ENCODE measurements at regions not wholly inside any gene's neighbourhood (a gene's known extent, or its start where the extent isn't known, plus 50 kb on each side); places are given as distances from the start of the nearest gene placed in this dataset.

DNA sequence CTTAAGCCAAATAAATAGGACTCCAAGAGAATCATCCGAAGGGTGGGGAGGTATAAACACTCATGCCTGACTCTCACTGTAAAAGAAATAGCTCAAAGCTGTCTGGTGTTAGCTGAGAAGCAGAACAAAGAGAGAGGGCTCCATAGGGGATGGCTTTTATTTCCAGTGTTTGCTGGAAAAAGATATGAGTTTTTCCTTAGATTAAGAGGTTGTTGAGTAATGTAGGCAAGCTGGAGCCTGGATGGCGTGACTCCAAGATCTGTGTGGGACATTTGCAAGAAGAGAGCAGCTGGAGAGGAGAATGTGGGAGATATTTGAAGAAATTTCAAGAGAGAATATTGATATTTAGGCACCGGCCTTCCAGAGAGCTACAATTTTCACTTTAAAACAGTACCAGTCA lies 793.7 kb upstream of the RGMB start:
- Histone ChIP-seq H3K9me3 (no peaks in the 10 kb centered on the region), H3K36me3 (no peaks in the 10 kb centered on the region), H3K4me1 (no peaks in the 10 kb centered on the region), H3K27ac (no peak overlapping the region), H3K4me3 (no peak overlapping the region), H3K27me3 (no peaks in the 10 kb centered on the region)
- intact Hi-C loops (cut with DNase I): loop anchor here in 1 of 10 donors (10.0 kb wide), 1 partner anchor 55 kb away; no protein-coding TSS in a partner anchor
- DNase-seq (peak; percentile 14 to 27), ATAC-seq (peak in 5 of 8 donors; percentile 24 to 51 (median 44))
- 56 to 76% methylated on average over 3 of the region's 3 CpGs for WGBS, 2 donors
- TF ChIP-seq CTCF (IDR thresholded peaks at IDR 0.05): no peak

GRCh38 chr5:97980291-97980690 lies 793.2 kb upstream of the RGMB start:
- 79 to 81% methylated on average over 1 of the region's 1 CpG for WGBS, 2 donors
- no peak for TF ChIP-seq CTCF (IDR thresholded peaks at IDR 0.05)
- intact Hi-C loops (cut with DNase I): loop anchor here in 1 of 10 donors (10.0 kb wide), 1 partner anchor 55 kb away; no protein-coding TSS in a partner anchor

DNA sequence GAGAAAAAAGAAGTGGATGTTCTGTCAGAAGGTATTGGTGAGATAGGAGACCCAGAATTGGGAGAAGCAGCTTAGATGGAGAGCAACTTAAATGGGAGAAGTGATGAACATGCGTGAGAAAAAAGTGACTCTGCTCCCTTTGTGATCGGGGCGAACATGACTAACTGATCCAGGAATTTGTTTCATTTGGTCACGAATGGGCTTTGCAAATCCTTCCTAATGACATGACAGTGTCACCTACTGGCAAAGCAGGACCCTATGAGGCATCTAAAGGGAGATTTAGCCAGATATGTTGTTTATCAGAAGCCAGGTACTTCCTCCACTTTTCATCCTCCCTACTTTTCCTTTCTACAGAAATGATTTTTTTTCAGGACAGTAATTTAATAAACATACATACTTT lies 787.4 kb upstream of the RGMB start:
- no peak for DNase-seq
- no peak overlapping the region for H3K27ac ChIP-seq
- ATAC-seq: no peak
- H3K4me1 ChIP-seq: no peaks in the 10 kb centered on the region
- intact Hi-C loops (cut with DNase I): loop anchor here in 1 of 10 donors (10.0 kb wide), 1 partner anchor 61 kb away; no protein-coding TSS in a partner anchor
- H3K27me3 ChIP-seq: peaks cover 0 to 3% (median 0%) of the 10 kb centered on the region in 7 donors
- 61 to 65% methylated on average over 4 of the region's 4 CpGs for WGBS, 2 donors
- no peaks in the 10 kb centered on the region for H3K9me3 ChIP-seq
- no peak overlapping the region for H3K4me3 ChIP-seq
- H3K36me3 ChIP-seq: no peaks in the 10 kb centered on the region
- TF ChIP-seq CTCF (IDR thresholded peaks at IDR 0.05): peak in 4 of 9 donors; percentile 7 to 17 (median 12)

More at GRCh38 chr5:97980291-97980690, 793.2 kb upstream of the RGMB start:
- Histone ChIP-seq H3K27me3 (no peaks in the 10 kb centered on the region), H3K27ac (no peak overlapping the region), H3K4me3 (no peak overlapping the region), H3K4me1 (no peaks in the 10 kb centered on the region), H3K9me3 (no peaks in the 10 kb centered on the region), H3K36me3 (no peaks in the 10 kb centered on the region)
- no peak for DNase-seq
- no peak for ATAC-seq

- intact Hi-C loops (cut with DNase I): no loop called here
- Histone ChIP-seq H3K36me3 (no peaks in the 10 kb centered on the region), H3K27me3 (peaks cover 0 to 3% (median 0%) of the 10 kb centered on the region in 7 donors), H3K4me3 (no peak overlapping the region), H3K27ac (no peak overlapping the region), H3K9me3 (peaks cover 0 to 15% (median 0%) of the 10 kb centered on the region in 11 donors), H3K4me1 (no peaks in the 10 kb centered on the region)
- no peak for DNase-seq
- TF ChIP-seq CTCF (IDR thresholded peaks at IDR 0.05): no peak
- WGBS, 2 donors: 91% methylated on average over 7 of the region's 7 CpGs
- no peak for ATAC-seq
Observed at GRCh38 chr5:97991236-97991635, 782.2 kb upstream of the RGMB start.
